Limb (tissue), 2 donors: ENCODE measurements at regions not wholly inside any gene's neighbourhood (a gene's known extent, or its start where the extent isn't known, plus 50 kb on each side); places are given as distances from the start of the nearest gene placed in this dataset.
A peak's percentile ranks its signal among the peaks of the same experiment; 100 is the strongest.

ENCODE experiments used
- DNase-seq, 2 donors: peaks; one replicate each; pipeline ENCODE4 v3.0.0-alpha.2; 2016; ENCODE audit errors: extremely low spot score in 2 of 2

GRCh38 chr7:42758124-42758523, 153.7 kb downstream of the C7orf25 start:
- DNase-seq: no peak

- no peak for DNase-seq
These were observed 155.0 kb downstream of the C7orf25 start for GRCh38 chr7:42756841-42757240.

- DNase-seq: no peak
These were observed 158.0 kb downstream of the C7orf25 start for GRCh38 chr7:42753811-42754363.

- no peak for DNase-seq
These were observed 158.5 kb downstream of the C7orf25 start for GRCh38 chr7:42753367-42753766.

- DNase-seq: no peak
These were observed 161.7 kb downstream of the C7orf25 start for GRCh38 chr7:42750172-42750571.

- peak in 1 of 2 donors; percentile 64 for DNase-seq
These were observed 164.8 kb downstream of the C7orf25 start for GRCh38 chr7:42747044-42747443.

GRCh38 chr7:42746214-42746613, 165.7 kb downstream of the C7orf25 start:
- DNase-seq: no peak

- DNase-seq: no peak
These were observed 166.4 kb downstream of the C7orf25 start for GRCh38 chr7:42745357-42746059.

GRCh38 chr7:42744746-42745145, 167.1 kb downstream of the C7orf25 start:
- DNase-seq: no peak

GRCh38 chr7:42743077-42743858, 168.6 kb downstream of the C7orf25 start:
- DNase-seq: no peak

- no peak for DNase-seq
These were observed 169.6 kb downstream of the C7orf25 start for GRCh38 chr7:42742318-42742717.

- no peak for DNase-seq
These were observed 171.5 kb downstream of the C7orf25 start for GRCh38 chr7:42740408-42740807.

- no peak for DNase-seq
These were observed 172.2 kb downstream of the C7orf25 start for GRCh38 chr7:42739638-42740037.

GRCh38 chr7:42736931-42737330, 174.9 kb downstream of the C7orf25 start:
- DNase-seq: no peak

- no peak for DNase-seq
These were observed 176.8 kb downstream of the C7orf25 start for GRCh38 chr7:42735081-42735480.

GRCh38 chr7:42734568-42734967, 177.3 kb downstream of the C7orf25 start:
- DNase-seq: no peak

- DNase-seq: no peak
These were observed 178.8 kb downstream of the C7orf25 start for GRCh38 chr7:42733040-42733439.

GRCh38 chr7:42730586-42730985, 181.3 kb downstream of the C7orf25 start:
- DNase-seq: no peak

GRCh38 chr7:42729053-42729765, 182.7 kb downstream of the C7orf25 start:
- no peak for DNase-seq

GRCh38 chr7:42727451-42727850, 184.4 kb downstream of the C7orf25 start:
- DNase-seq: no peak

- no peak for DNase-seq
These were observed 185.6 kb downstream of the C7orf25 start for GRCh38 chr7:42726066-42726785.
